H1 (cell line): ENCODE measurements at regions not wholly inside any gene's neighbourhood (a gene's known extent, or its start where the extent isn't known, plus 50 kb on each side); places are given as distances from the start of the nearest gene placed in this dataset.

Experiments used
- CTCF ChIA-PET: fragments of 300-600 bp; sonication (Branson Sonifier 250); formaldehyde crosslinking; loops from one replicate; lab custom pipeline; 2021; ENCODE audit not compliant: partially characterized antibody; lab: Charles Lee
- POLR2A ChIA-PET: fragments of 300-600 bp; sonication (Branson Sonifier 250); formaldehyde crosslinking; loops from one replicate; lab custom pipeline; 2021; ENCODE audit warnings: inconsistent platforms; ENCODE audit not compliant: partially characterized antibody; lab: Charles Lee
- DNase-seq, 2 experiments: peaks; one replicate each; pipeline versions ENCODE4 v3.0.0 to v3.0.0-alpha.2; 2010 to 2022; ENCODE audit warnings: low spot score in 2 of 2, low read depth in 1 of 2, mixed read lengths in 1 of 2
- FAIRE-seq: peaks from 2 replicates; lab custom pipeline; 2011; peaks lifted over from hg19 to GRCh38; lab: Jason Lieb, UNC
- H2AFZ ChIP-seq: 2 replicates; pipeline ENCODE4 v1.8.1; 2012; ENCODE audit warnings: low read length, inconsistent platforms
- H2AK5ac ChIP-seq: 2 replicates; pipeline ENCODE4 v1.6.1; 2013; ENCODE audit warnings: low read depth, low read length
- H2BK120ac ChIP-seq: replicated peaks from 2 replicates; pipeline ENCODE3; 2013; ENCODE audit warnings: low read depth, low read length, inconsistent platforms
- H2BK12ac ChIP-seq: 2 replicates; pipeline ENCODE4 v1.6.1; 2013; ENCODE audit warnings: low read depth, low read length
- H2BK15ac ChIP-seq: 2 replicates; pipeline ENCODE4 v1.6.1; 2013; ENCODE audit warnings: low read length
- H2BK20ac ChIP-seq: 2 replicates; pipeline ENCODE4 v1.6.1; 2013; ENCODE audit warnings: low read length
- H2BK5ac ChIP-seq: 2 replicates; pipeline ENCODE4 v1.6.1; 2013; ENCODE audit warnings: low read depth, low read length
- H3K14ac ChIP-seq: 2 replicates; pipeline ENCODE4 v1.6.1; 2013; ENCODE audit warnings: inconsistent platforms; ENCODE audit not compliant: insufficient read length
- H3K18ac ChIP-seq: 2 replicates; pipeline ENCODE4 v1.6.1; 2013; ENCODE audit warnings: low read length; ENCODE audit errors: extremely low read depth
- H3K23ac ChIP-seq: 2 replicates; pipeline ENCODE4 v1.6.1; 2013; ENCODE audit warnings: inconsistent platforms; ENCODE audit not compliant: insufficient read length
- H3K23me2 ChIP-seq: 2 replicates; pipeline ENCODE4 v1.6.1; 2013; ENCODE audit warnings: low read depth, low read length
- H3K27ac ChIP-seq: 2 replicates; pipeline ENCODE4 v1.6.1; 2011; ENCODE audit warnings: low read depth, low read length, inconsistent platforms
- H3K27me3 ChIP-seq, 4 experiments: replicated peaks in 1 of 4; 1 replicate in 1 of 4; 2 replicates in 3 of 4; pipeline versions ENCODE4 v1.6.1 to v1.8.1; 2011 to 2013; ENCODE audit warnings: low read length in 3 of 4, mild to moderate bottlenecking in 3 of 4, inconsistent platforms in 2 of 4, mixed read lengths in 2 of 4, moderate library complexity in 1 of 4; ENCODE audit not compliant: control insufficient read depth in 3 of 4, insufficient read depth in 3 of 4; ENCODE audit errors: extremely low read depth in 1 of 4
- H3K36me3 ChIP-seq, 4 experiments: 2 replicates each; pipeline versions ENCODE4 v1.6.1 to v1.8.1; 2011 to 2013; ENCODE audit warnings: mild to moderate bottlenecking in 4 of 4, low read length in 3 of 4, moderate library complexity in 2 of 4, control low read depth in 1 of 4, inconsistent platforms in 1 of 4; ENCODE audit not compliant: insufficient read depth in 4 of 4, control insufficient read depth in 2 of 4
- H3K4ac ChIP-seq: replicated peaks from 2 replicates; pipeline ENCODE3; 2013; ENCODE audit warnings: low read length, low read depth, mixed read lengths, inconsistent platforms; ENCODE audit not compliant: insufficient read length
- H3K4me1 ChIP-seq, 4 experiments: replicated peaks in 1 of 4; 1 replicate in 1 of 4; 2 replicates in 3 of 4; pipeline versions ENCODE4 v1.6.1 to v1.8.1; 2011 to 2013; ENCODE audit warnings: low read length in 3 of 4, inconsistent platforms in 2 of 4, mixed read lengths in 1 of 4; ENCODE audit not compliant: insufficient read depth in 4 of 4, control insufficient read depth in 3 of 4
- H3K4me2 ChIP-seq, 2 experiments: 2 replicates each; pipeline versions ENCODE4 v1.6.1 to v1.8.1; 2011 to 2013; ENCODE audit warnings: low read depth in 2 of 2, low read length in 2 of 2, control low read depth in 1 of 2, inconsistent platforms in 1 of 2, mild to moderate bottlenecking in 1 of 2; ENCODE audit not compliant: insufficient read depth in 1 of 2
- H3K4me3 ChIP-seq, 4 experiments: fragments of 200-600, 300-600 bp in 1 of 4; sonication (generic), shearing (Covaris generic), sonication (Bioruptor Twin) in 1 of 4; 2 replicates each; pipeline versions ENCODE4 v1.5.1 to v1.8.1; 2011 to 2016; ENCODE audit warnings: low read length in 4 of 4, low read depth in 3 of 4, control low read depth in 2 of 4, inconsistent platforms in 2 of 4, mild to moderate bottlenecking in 2 of 4, mixed read lengths in 1 of 4, moderate library complexity in 1 of 4; ENCODE audit not compliant: insufficient read depth in 2 of 4; ENCODE audit errors: extremely low read depth in 1 of 4
- H3K56ac ChIP-seq: replicated peaks from 2 replicates; pipeline ENCODE3; 2013; ENCODE audit warnings: low read depth, mild to moderate bottlenecking, mixed read lengths, low read length, inconsistent platforms; ENCODE audit not compliant: insufficient read length
- H3K79me1 ChIP-seq: 2 replicates; pipeline ENCODE4 v1.6.1; 2013; ENCODE audit warnings: low read depth, low read length, control low read depth
- H3K79me2 ChIP-seq, 2 experiments: 2 replicates each; pipeline versions ENCODE4 v1.6.1 to v1.8.1; 2012 to 2013; ENCODE audit warnings: low read length in 2 of 2, mild to moderate bottlenecking in 2 of 2, inconsistent platforms in 1 of 2; ENCODE audit not compliant: insufficient read depth in 2 of 2, control insufficient read depth in 1 of 2
- H3K9ac ChIP-seq, 4 experiments: replicated peaks in 1 of 4; 1 replicate in 1 of 4; 2 replicates in 3 of 4; pipeline versions ENCODE4 v1.6.1 to v1.8.1; 2011 to 2013; ENCODE audit warnings: low read depth in 3 of 4, low read length in 3 of 4, control low read depth in 2 of 4, mild to moderate bottlenecking in 2 of 4, moderate library complexity in 2 of 4, inconsistent platforms in 1 of 4; ENCODE audit errors: extremely low read depth in 1 of 4
- H3K9me3 ChIP-seq, 2 experiments: 2 replicates each; pipeline versions ENCODE4 v1.6.1 to v1.8.1; 2012 to 2013; ENCODE audit warnings: mild to moderate bottlenecking in 2 of 2, moderate library complexity in 2 of 2, control low read depth in 1 of 2, inconsistent platforms in 1 of 2, low read depth in 1 of 2, low read length in 1 of 2, mixed read lengths in 1 of 2; ENCODE audit not compliant: insufficient read depth in 2 of 2
- H4K20me1 ChIP-seq, 2 experiments: replicated peaks in 1 of 2; 2 replicates each; pipeline versions ENCODE3 to v1.8.1; 2011 to 2013; ENCODE audit warnings: inconsistent platforms in 2 of 2, low read length in 2 of 2, mild to moderate bottlenecking in 1 of 2; ENCODE audit not compliant: insufficient read depth in 2 of 2, control insufficient read depth in 1 of 2
- H4K5ac ChIP-seq: 2 replicates; pipeline ENCODE4 v1.6.1; 2013; ENCODE audit warnings: low read length, low read depth, mixed read lengths, inconsistent platforms; ENCODE audit not compliant: insufficient read length
- H4K8ac ChIP-seq: 2 replicates; pipeline ENCODE4 v1.8.0; 2013; ENCODE audit warnings: mild to moderate bottlenecking, moderate library complexity, low read length, inconsistent platforms; ENCODE audit not compliant: insufficient read depth; ENCODE audit errors: extremely low read depth
- H4K91ac ChIP-seq: replicated peaks from 2 replicates; pipeline ENCODE3; 2013; ENCODE audit warnings: low read length, mixed read lengths, inconsistent platforms; ENCODE audit not compliant: insufficient read length
- ATF2 ChIP-seq: IDR thresholded peaks from 2 replicates; pipeline ENCODE4 v1.6.1; 2012; ENCODE audit warnings: low read length, inconsistent platforms
- ATF3 ChIP-seq: IDR thresholded peaks from 2 replicates; pipeline ENCODE4 v1.6.1; 2011; ENCODE audit warnings: low read depth, mild to moderate bottlenecking, low read length; ENCODE audit not compliant: insufficient read depth
- CTCF ChIP-seq, 3 experiments: IDR thresholded peaks; 1 replicate in 2 of 3; 2 replicates in 1 of 3; pipeline versions ENCODE4 v1.5.1 to v1.6.1; 2011; ENCODE audit warnings: low read length in 3 of 3, mild to moderate bottlenecking in 3 of 3, inconsistent platforms in 2 of 3, low read depth in 1 of 3, moderate library complexity in 1 of 3; ENCODE audit not compliant: insufficient read depth in 1 of 3; ENCODE audit errors: control extremely low read depth in 1 of 3
- JUN ChIP-seq: IDR thresholded peaks from 2 replicates; pipeline ENCODE4 v1.6.1; 2011; ENCODE audit warnings: low read depth, mild to moderate bottlenecking, improper control_type of control experiment, low read length
- KDM4A ChIP-seq: IDR thresholded peaks from one replicate; pipeline ENCODE4 v1.7.1; 2012; ENCODE audit warnings: low read depth, mild to moderate bottlenecking, moderate library complexity, low read length, inconsistent platforms; ENCODE audit not compliant: severe bottlenecking
- KDM5A ChIP-seq: fragments of 200-600 bp; IDR thresholded peaks from 2 replicates; pipeline ENCODE4 v1.7.1; 2012; ENCODE audit warnings: mild to moderate bottlenecking, low read length, inconsistent platforms, mixed read lengths
- POLR2A ChIP-seq, 2 experiments: IDR thresholded peaks; 1 replicate in 1 of 2; 2 replicates in 1 of 2; pipeline ENCODE4 v1.6.1; 2011; ENCODE audit warnings: low read depth in 2 of 2, low read length in 2 of 2, mild to moderate bottlenecking in 2 of 2; ENCODE audit errors: control extremely low read depth in 1 of 2
- SP4 ChIP-seq: IDR thresholded peaks from 2 replicates; pipeline ENCODE4 v1.6.1; 2012; ENCODE audit warnings: low read length, inconsistent platforms
- TAF1 ChIP-seq: IDR thresholded peaks from 2 replicates; pipeline ENCODE4 v1.6.1; 2011; ENCODE audit warnings: mild to moderate bottlenecking, low read depth, low read length
- WGBS, 2 experiments: shearing (Covaris generic) in 1 of 2; methylation state at CpG; one replicate each; pipeline versions ENCODE4 v1.1.6 to v1.1.7; 2013 to 2015; ENCODE audit warnings: low lambda C conversion rate in 2 of 2, mixed read lengths in 2 of 2, inconsistent platforms in 1 of 2, low coverage in 1 of 2, missing lambda C conversion rate in 1 of 2; ENCODE audit not compliant: insufficient replicate concordance in 2 of 2, insufficient coverage in 1 of 2, insufficient read length in 1 of 2; ENCODE audit errors: extremely low coverage in 1 of 2, missing lambda C conversion rate in 1 of 2; 5-methylcytosine and 5-hydroxymethylcytosine counted together

- Histone ChIP-seq H3K79me1 (no peaks in the 10 kb centered on the region), H3K4me3 (peak overlapping the region in 3 of 4 experiments; percentile 44 to 65 (median 57); a peak in 2 of 8 replicates), H2BK5ac (no peak overlapping the region), H2BK120ac (no peak overlapping the region), H4K5ac (no peak overlapping the region), H2AFZ (no peak overlapping the region), H3K27me3 (peaks cover 0 to 8% (median 1%) of the 10 kb centered on the region in 4 experiments; a peak in 4 of 7 replicates), H3K9ac (no peak overlapping the region), H3K36me3 (no peaks in the 10 kb centered on the region), H3K23me2 (peaks cover 2% of the 10 kb centered on the region; the same call in 1 of the 2 replicates), H3K14ac (no peak overlapping the region), H3K9me3 (no peaks in the 10 kb centered on the region), H4K20me1 (no peaks in the 10 kb centered on the region), H2BK15ac (no peak overlapping the region), H3K4me2 (peak overlapping the region; percentile 40 to 90), H3K4me1 (peaks cover 2 to 3% (median 2%) of the 10 kb centered on the region in 4 experiments; a peak in 4 of 7 replicates), H3K18ac (peak overlapping the region; percentile 1; the same call in 1 of the 2 replicates), H4K91ac (no peak overlapping the region), H3K23ac (no peak overlapping the region), H3K27ac (no peak overlapping the region), H4K8ac (no peak overlapping the region), H2BK20ac (no peak overlapping the region), H2AK5ac (no peak overlapping the region), H2BK12ac (no peak overlapping the region), H3K4ac (no peak overlapping the region), H3K79me2 (no peaks in the 10 kb centered on the region)
- DNase-seq: no peak
- WGBS, 2 experiments: 91% methylated on average over 7 of the region's 7 CpGs; no CpG with 5 or more reads in 1 of the 2 experiments
- POLR2A ChIA-PET: interaction anchor here (0.9 to 1.7 kb wide), 3 partner anchors 90 to 144 kb away, joined by 4 to 5 read pairs (median 5); no protein-coding TSS in a partner anchor
- CTCF ChIA-PET: interaction anchor here (0.6 to 5.3 kb wide), 44 partner anchors 12 to 568 kb away, joined by 3 to 70 read pairs (median 6); no protein-coding TSS in a partner anchor
- no peak for FAIRE-seq
- no peak for TF ChIP-seq ATF3
- TF ChIP-seq KDM5A: no peak
- TF ChIP-seq ATF2: no peak
- TF ChIP-seq SP4: no peak
- TF ChIP-seq TAF1: no peak
- TF ChIP-seq KDM4A: no peak
- TF ChIP-seq JUN: no peak
- TF ChIP-seq POLR2A (IDR thresholded peaks at IDR 0.05; ENCODE audit: control extremely low read depth in 1 of 2, low read depth in 2 of 2, low read length in 2 of 2): no peak
- TF ChIP-seq CTCF (IDR thresholded peaks at IDR 0.05; ENCODE audit: control extremely low read depth in 1 of 3, insufficient read depth in 1 of 3, low read depth in 1 of 3, low read length in 3 of 3): no peak
- TF ChIP-seq, all 59 proteins: peak for 0
- no peak overlapping the region for H3K56ac ChIP-seq
Observed at GRCh38 chr15:68874788-68875187, 54.1 kb upstream of the ANP32A start.
